Activated T-helper 17 cell treated with anti-CD3 and anti-CD28 coated beads, Interleukin-2, amount 50 U/mL, for 72 hours (primary cell): ENCODE measurements at regions not wholly inside any gene's neighbourhood (a gene's known extent, or its start where the extent isn't known, plus 50 kb on each side); places are given as distances from the start of the nearest gene placed in this dataset.
A peak's percentile ranks its signal among the peaks of the same experiment; 100 is the strongest.

Experiments used
- ATAC-seq: fragments of 150-1000 bp; cut with Tn5 transposase; replicated peaks from 2 replicates; pipeline ENCODE4 v1.10.0; 2021; ENCODE audit warnings: mild to moderate bottlenecking, moderate library complexity
- H3K27ac Mint-ChIP-seq: one replicate; pipeline ENCODE4 v1.8.0; 2022; ENCODE audit warnings: mixed read lengths
- H3K27me3 Mint-ChIP-seq: one replicate; pipeline ENCODE4 v1.8.0; 2022; ENCODE audit warnings: mixed read lengths
- H3K36me3 Mint-ChIP-seq: one replicate; pipeline ENCODE4 v1.8.0; 2022; ENCODE audit warnings: low read depth, mild to moderate bottlenecking, mixed read lengths
- H3K4me1 Mint-ChIP-seq: one replicate; pipeline ENCODE4 v1.8.0; 2022; ENCODE audit warnings: mixed read lengths
- H3K4me3 Mint-ChIP-seq: one replicate; pipeline ENCODE4 v1.8.0; 2022; ENCODE audit warnings: mild to moderate bottlenecking, mixed read lengths
- H3K9me3 Mint-ChIP-seq: one replicate; pipeline ENCODE4 v1.8.0; 2022; ENCODE audit warnings: mixed read lengths

- Mint-ChIP-seq H3K36me3 (no peaks in the 10 kb centered on the region), H3K27me3 (no peaks in the 10 kb centered on the region), H3K4me1 (no peaks in the 10 kb centered on the region), H3K9me3 (no peaks in the 10 kb centered on the region), H3K4me3 (no peak overlapping the region), H3K27ac (no peak overlapping the region)
- no peak for ATAC-seq
Observed at GRCh38 chr6:95797054-95797453, 218.7 kb upstream of the FUT9 start.

GRCh38 chr6:95802978-95803377, 212.8 kb upstream of the FUT9 start:
- Mint-ChIP-seq H3K27me3 (no peaks in the 10 kb centered on the region), H3K4me1 (no peaks in the 10 kb centered on the region), H3K9me3 (no peaks in the 10 kb centered on the region)

GRCh38 chr6:95803889-95804288, 211.9 kb upstream of the FUT9 start:
- Mint-ChIP-seq H3K9me3 (no peaks in the 10 kb centered on the region), H3K27me3 (no peaks in the 10 kb centered on the region), H3K4me3 (no peak overlapping the region), H3K4me1 (no peaks in the 10 kb centered on the region), H3K36me3 (no peaks in the 10 kb centered on the region), H3K27ac (no peak overlapping the region)
- no peak for ATAC-seq

More at GRCh38 chr6:95802978-95803377, 212.8 kb upstream of the FUT9 start:
- Mint-ChIP-seq H3K36me3 (no peaks in the 10 kb centered on the region), H3K4me3 (no peak overlapping the region), H3K27ac (no peak overlapping the region)
- no peak for ATAC-seq

GRCh38 chr6:95804847-95805541, 210.8 kb upstream of the FUT9 start:
- peak; percentile 72 for ATAC-seq
- H3K4me3 Mint-ChIP-seq, result no peak overlapping the region
- no peaks in the 10 kb centered on the region for H3K27me3 Mint-ChIP-seq
- H3K36me3 Mint-ChIP-seq, result no peaks in the 10 kb centered on the region
- H3K4me1 Mint-ChIP-seq, result no peaks in the 10 kb centered on the region
- no peak overlapping the region for H3K27ac Mint-ChIP-seq
- H3K9me3 Mint-ChIP-seq, result no peaks in the 10 kb centered on the region

GRCh38 chr6:95805699-95806098, 210.1 kb upstream of the FUT9 start:
- no peaks in the 10 kb centered on the region for H3K36me3 Mint-ChIP-seq
- ATAC-seq, result no peak
- H3K4me3 Mint-ChIP-seq, result no peak overlapping the region
- no peaks in the 10 kb centered on the region for H3K27me3 Mint-ChIP-seq
- no peaks in the 10 kb centered on the region for H3K9me3 Mint-ChIP-seq
- H3K4me1 Mint-ChIP-seq, result no peaks in the 10 kb centered on the region
- no peak overlapping the region for H3K27ac Mint-ChIP-seq

GRCh38 chr6:95815389-95816056, 200.3 kb upstream of the FUT9 start:
- Mint-ChIP-seq H3K27ac (no peak overlapping the region), H3K4me1 (no peaks in the 10 kb centered on the region), H3K27me3 (no peaks in the 10 kb centered on the region), H3K9me3 (no peaks in the 10 kb centered on the region), H3K4me3 (no peak overlapping the region), H3K36me3 (no peaks in the 10 kb centered on the region)
- ATAC-seq, result no peak

- H3K27ac Mint-ChIP-seq, result no peak overlapping the region
- H3K9me3 Mint-ChIP-seq, result peaks cover under 1% of the 10 kb centered on the region
- no peaks in the 10 kb centered on the region for H3K27me3 Mint-ChIP-seq
- no peak overlapping the region for H3K4me3 Mint-ChIP-seq
- no peaks in the 10 kb centered on the region for H3K36me3 Mint-ChIP-seq
- ATAC-seq, result no peak
- H3K4me1 Mint-ChIP-seq, result no peaks in the 10 kb centered on the region
Observed at GRCh38 chr6:95819461-95819860, 196.3 kb upstream of the FUT9 start.

GRCh38 chr6:95819939-95820338, 195.8 kb upstream of the FUT9 start:
- H3K4me3 Mint-ChIP-seq, result no peak overlapping the region
- H3K27me3 Mint-ChIP-seq, result no peaks in the 10 kb centered on the region
- no peaks in the 10 kb centered on the region for H3K4me1 Mint-ChIP-seq
- no peak overlapping the region for H3K27ac Mint-ChIP-seq
- peaks cover 4% of the 10 kb centered on the region for H3K9me3 Mint-ChIP-seq
- no peaks in the 10 kb centered on the region for H3K36me3 Mint-ChIP-seq
- no peak for ATAC-seq

- Mint-ChIP-seq H3K4me3 (no peak overlapping the region), H3K9me3 (no peaks in the 10 kb centered on the region), H3K4me1 (no peaks in the 10 kb centered on the region), H3K27me3 (no peaks in the 10 kb centered on the region), H3K36me3 (no peaks in the 10 kb centered on the region), H3K27ac (no peak overlapping the region)
- ATAC-seq, result no peak
Observed at GRCh38 chr6:95830859-95831557, 184.8 kb upstream of the FUT9 start.

GRCh38 chr6:95837890-95838289, 177.9 kb upstream of the FUT9 start:
- Mint-ChIP-seq H3K27ac (no peak overlapping the region), H3K27me3 (no peaks in the 10 kb centered on the region), H3K36me3 (no peaks in the 10 kb centered on the region), H3K4me1 (no peaks in the 10 kb centered on the region), H3K4me3 (no peak overlapping the region), H3K9me3 (no peaks in the 10 kb centered on the region)
- no peak for ATAC-seq

- Mint-ChIP-seq H3K27ac (no peak overlapping the region), H3K36me3 (no peaks in the 10 kb centered on the region), H3K4me1 (no peaks in the 10 kb centered on the region)
Observed at GRCh38 chr6:95841560-95841959, 174.2 kb upstream of the FUT9 start.

GRCh38 chr6:95846652-95847051, 169.1 kb upstream of the FUT9 start:
- no peaks in the 10 kb centered on the region for H3K9me3 Mint-ChIP-seq
- no peak overlapping the region for H3K4me3 Mint-ChIP-seq
- H3K27ac Mint-ChIP-seq, result no peak overlapping the region
- no peak for ATAC-seq
- no peaks in the 10 kb centered on the region for H3K4me1 Mint-ChIP-seq
- H3K36me3 Mint-ChIP-seq, result no peaks in the 10 kb centered on the region
- H3K27me3 Mint-ChIP-seq, result peaks cover 4% of the 10 kb centered on the region

More at GRCh38 chr6:95841560-95841959, 174.2 kb upstream of the FUT9 start:
- Mint-ChIP-seq H3K4me3 (no peak overlapping the region), H3K27me3 (peaks cover 4% of the 10 kb centered on the region), H3K9me3 (no peaks in the 10 kb centered on the region)
- no peak for ATAC-seq

- no peaks in the 10 kb centered on the region for H3K9me3 Mint-ChIP-seq
- peaks cover 4% of the 10 kb centered on the region for H3K27me3 Mint-ChIP-seq
- no peaks in the 10 kb centered on the region for H3K36me3 Mint-ChIP-seq
- H3K27ac Mint-ChIP-seq, result no peak overlapping the region
- no peak for ATAC-seq
- H3K4me3 Mint-ChIP-seq, result no peak overlapping the region
- no peaks in the 10 kb centered on the region for H3K4me1 Mint-ChIP-seq
Observed at GRCh38 chr6:95847061-95847460, 168.7 kb upstream of the FUT9 start.

GRCh38 chr6:95848717-95849116, 167.1 kb upstream of the FUT9 start:
- H3K36me3 Mint-ChIP-seq, result no peaks in the 10 kb centered on the region
- no peaks in the 10 kb centered on the region for H3K4me1 Mint-ChIP-seq
- ATAC-seq, result no peak
- no peak overlapping the region for H3K27ac Mint-ChIP-seq
- peaks cover 4% of the 10 kb centered on the region for H3K27me3 Mint-ChIP-seq
- H3K9me3 Mint-ChIP-seq, result no peaks in the 10 kb centered on the region
- no peak overlapping the region for H3K4me3 Mint-ChIP-seq

GRCh38 chr6:95856876-95857364, 158.9 kb upstream of the FUT9 start:
- Mint-ChIP-seq H3K27me3 (no peaks in the 10 kb centered on the region), H3K9me3 (peaks cover 6% of the 10 kb centered on the region), H3K36me3 (no peaks in the 10 kb centered on the region), H3K27ac (no peak overlapping the region), H3K4me1 (no peaks in the 10 kb centered on the region), H3K4me3 (no peak overlapping the region)
- no peak for ATAC-seq
